H1 (cell line): ENCODE measurements at regions not wholly inside any gene's neighbourhood (a gene's known extent, or its start where the extent isn't known, plus 50 kb on each side); places are given as distances from the start of the nearest gene placed in this dataset.

Experiments used
- CTCF ChIA-PET: fragments of 300-600 bp; sonication (Branson Sonifier 250); formaldehyde crosslinking; loops from one replicate; lab custom pipeline; 2021; ENCODE audit not compliant: partially characterized antibody; lab: Charles Lee
- POLR2A ChIA-PET: fragments of 300-600 bp; sonication (Branson Sonifier 250); formaldehyde crosslinking; loops from one replicate; lab custom pipeline; 2021; ENCODE audit warnings: inconsistent platforms; ENCODE audit not compliant: partially characterized antibody; lab: Charles Lee
- DNase-seq, 2 experiments: peaks; one replicate each; pipeline versions ENCODE4 v3.0.0 to v3.0.0-alpha.2; 2010 to 2022; ENCODE audit warnings: low spot score in 2 of 2, low read depth in 1 of 2, mixed read lengths in 1 of 2
- FAIRE-seq: peaks from 2 replicates; lab custom pipeline; 2011; peaks lifted over from hg19 to GRCh38; lab: Jason Lieb, UNC
- H2AFZ ChIP-seq: 2 replicates; pipeline ENCODE4 v1.8.1; 2012; ENCODE audit warnings: low read length, inconsistent platforms
- H2AK5ac ChIP-seq: 2 replicates; pipeline ENCODE4 v1.6.1; 2013; ENCODE audit warnings: low read depth, low read length
- H2BK120ac ChIP-seq: replicated peaks from 2 replicates; pipeline ENCODE3; 2013; ENCODE audit warnings: low read depth, low read length, inconsistent platforms
- H2BK12ac ChIP-seq: 2 replicates; pipeline ENCODE4 v1.6.1; 2013; ENCODE audit warnings: low read depth, low read length
- H2BK15ac ChIP-seq: 2 replicates; pipeline ENCODE4 v1.6.1; 2013; ENCODE audit warnings: low read length
- H2BK20ac ChIP-seq: 2 replicates; pipeline ENCODE4 v1.6.1; 2013; ENCODE audit warnings: low read length
- H2BK5ac ChIP-seq: 2 replicates; pipeline ENCODE4 v1.6.1; 2013; ENCODE audit warnings: low read depth, low read length
- H3K14ac ChIP-seq: 2 replicates; pipeline ENCODE4 v1.6.1; 2013; ENCODE audit warnings: inconsistent platforms; ENCODE audit not compliant: insufficient read length
- H3K18ac ChIP-seq: 2 replicates; pipeline ENCODE4 v1.6.1; 2013; ENCODE audit warnings: low read length; ENCODE audit errors: extremely low read depth
- H3K23ac ChIP-seq: 2 replicates; pipeline ENCODE4 v1.6.1; 2013; ENCODE audit warnings: inconsistent platforms; ENCODE audit not compliant: insufficient read length
- H3K23me2 ChIP-seq: 2 replicates; pipeline ENCODE4 v1.6.1; 2013; ENCODE audit warnings: low read depth, low read length
- H3K27ac ChIP-seq: 2 replicates; pipeline ENCODE4 v1.6.1; 2011; ENCODE audit warnings: low read depth, low read length, inconsistent platforms
- H3K27me3 ChIP-seq, 4 experiments: replicated peaks in 1 of 4; 1 replicate in 1 of 4; 2 replicates in 3 of 4; pipeline versions ENCODE4 v1.6.1 to v1.8.1; 2011 to 2013; ENCODE audit warnings: low read length in 3 of 4, mild to moderate bottlenecking in 3 of 4, inconsistent platforms in 2 of 4, mixed read lengths in 2 of 4, moderate library complexity in 1 of 4; ENCODE audit not compliant: control insufficient read depth in 3 of 4, insufficient read depth in 3 of 4; ENCODE audit errors: extremely low read depth in 1 of 4
- H3K36me3 ChIP-seq, 4 experiments: 2 replicates each; pipeline versions ENCODE4 v1.6.1 to v1.8.1; 2011 to 2013; ENCODE audit warnings: mild to moderate bottlenecking in 4 of 4, low read length in 3 of 4, moderate library complexity in 2 of 4, control low read depth in 1 of 4, inconsistent platforms in 1 of 4; ENCODE audit not compliant: insufficient read depth in 4 of 4, control insufficient read depth in 2 of 4
- H3K4ac ChIP-seq: replicated peaks from 2 replicates; pipeline ENCODE3; 2013; ENCODE audit warnings: low read length, low read depth, mixed read lengths, inconsistent platforms; ENCODE audit not compliant: insufficient read length
- H3K4me1 ChIP-seq, 4 experiments: replicated peaks in 1 of 4; 1 replicate in 1 of 4; 2 replicates in 3 of 4; pipeline versions ENCODE4 v1.6.1 to v1.8.1; 2011 to 2013; ENCODE audit warnings: low read length in 3 of 4, inconsistent platforms in 2 of 4, mixed read lengths in 1 of 4; ENCODE audit not compliant: insufficient read depth in 4 of 4, control insufficient read depth in 3 of 4
- H3K4me2 ChIP-seq, 2 experiments: 2 replicates each; pipeline versions ENCODE4 v1.6.1 to v1.8.1; 2011 to 2013; ENCODE audit warnings: low read depth in 2 of 2, low read length in 2 of 2, control low read depth in 1 of 2, inconsistent platforms in 1 of 2, mild to moderate bottlenecking in 1 of 2; ENCODE audit not compliant: insufficient read depth in 1 of 2
- H3K4me3 ChIP-seq, 4 experiments: fragments of 200-600, 300-600 bp in 1 of 4; sonication (generic), shearing (Covaris generic), sonication (Bioruptor Twin) in 1 of 4; 2 replicates each; pipeline versions ENCODE4 v1.5.1 to v1.8.1; 2011 to 2016; ENCODE audit warnings: low read length in 4 of 4, low read depth in 3 of 4, control low read depth in 2 of 4, inconsistent platforms in 2 of 4, mild to moderate bottlenecking in 2 of 4, mixed read lengths in 1 of 4, moderate library complexity in 1 of 4; ENCODE audit not compliant: insufficient read depth in 2 of 4; ENCODE audit errors: extremely low read depth in 1 of 4
- H3K56ac ChIP-seq: replicated peaks from 2 replicates; pipeline ENCODE3; 2013; ENCODE audit warnings: low read depth, mild to moderate bottlenecking, mixed read lengths, low read length, inconsistent platforms; ENCODE audit not compliant: insufficient read length
- H3K79me1 ChIP-seq: 2 replicates; pipeline ENCODE4 v1.6.1; 2013; ENCODE audit warnings: low read depth, low read length, control low read depth
- H3K79me2 ChIP-seq, 2 experiments: 2 replicates each; pipeline versions ENCODE4 v1.6.1 to v1.8.1; 2012 to 2013; ENCODE audit warnings: low read length in 2 of 2, mild to moderate bottlenecking in 2 of 2, inconsistent platforms in 1 of 2; ENCODE audit not compliant: insufficient read depth in 2 of 2, control insufficient read depth in 1 of 2
- H3K9ac ChIP-seq, 4 experiments: replicated peaks in 1 of 4; 1 replicate in 1 of 4; 2 replicates in 3 of 4; pipeline versions ENCODE4 v1.6.1 to v1.8.1; 2011 to 2013; ENCODE audit warnings: low read depth in 3 of 4, low read length in 3 of 4, control low read depth in 2 of 4, mild to moderate bottlenecking in 2 of 4, moderate library complexity in 2 of 4, inconsistent platforms in 1 of 4; ENCODE audit errors: extremely low read depth in 1 of 4
- H3K9me3 ChIP-seq, 2 experiments: 2 replicates each; pipeline versions ENCODE4 v1.6.1 to v1.8.1; 2012 to 2013; ENCODE audit warnings: mild to moderate bottlenecking in 2 of 2, moderate library complexity in 2 of 2, control low read depth in 1 of 2, inconsistent platforms in 1 of 2, low read depth in 1 of 2, low read length in 1 of 2, mixed read lengths in 1 of 2; ENCODE audit not compliant: insufficient read depth in 2 of 2
- H4K20me1 ChIP-seq, 2 experiments: replicated peaks in 1 of 2; 2 replicates each; pipeline versions ENCODE3 to v1.8.1; 2011 to 2013; ENCODE audit warnings: inconsistent platforms in 2 of 2, low read length in 2 of 2, mild to moderate bottlenecking in 1 of 2; ENCODE audit not compliant: insufficient read depth in 2 of 2, control insufficient read depth in 1 of 2
- H4K5ac ChIP-seq: 2 replicates; pipeline ENCODE4 v1.6.1; 2013; ENCODE audit warnings: low read length, low read depth, mixed read lengths, inconsistent platforms; ENCODE audit not compliant: insufficient read length
- H4K8ac ChIP-seq: 2 replicates; pipeline ENCODE4 v1.8.0; 2013; ENCODE audit warnings: mild to moderate bottlenecking, moderate library complexity, low read length, inconsistent platforms; ENCODE audit not compliant: insufficient read depth; ENCODE audit errors: extremely low read depth
- H4K91ac ChIP-seq: replicated peaks from 2 replicates; pipeline ENCODE3; 2013; ENCODE audit warnings: low read length, mixed read lengths, inconsistent platforms; ENCODE audit not compliant: insufficient read length
- CHD1 ChIP-seq: IDR thresholded peaks from 2 replicates; pipeline ENCODE4 v1.6.1; 2012; ENCODE audit warnings: low read depth, low read length, improper control_type of control experiment
- GTF2F1 ChIP-seq: IDR thresholded peaks from 2 replicates; pipeline ENCODE4 v1.6.1; 2012; ENCODE audit warnings: low read depth, low read length, improper control_type of control experiment, borderline replicate concordance
- HDAC2 ChIP-seq, 2 experiments: fragments of 300-600 bp in 1 of 2; sonication (generic) in 1 of 2; IDR thresholded peaks; 2 replicates each; pipeline ENCODE4 v1.6.1; 2011 to 2012; ENCODE audit warnings: low read depth in 2 of 2, low read length in 2 of 2, mild to moderate bottlenecking in 2 of 2, moderate library complexity in 2 of 2, borderline replicate concordance in 1 of 2, inconsistent platforms in 1 of 2
- JUN ChIP-seq: IDR thresholded peaks from 2 replicates; pipeline ENCODE4 v1.6.1; 2011; ENCODE audit warnings: low read depth, mild to moderate bottlenecking, improper control_type of control experiment, low read length
- KDM5A ChIP-seq: fragments of 200-600 bp; IDR thresholded peaks from 2 replicates; pipeline ENCODE4 v1.7.1; 2012; ENCODE audit warnings: mild to moderate bottlenecking, low read length, inconsistent platforms, mixed read lengths
- NRF1 ChIP-seq: IDR thresholded peaks from 2 replicates; pipeline ENCODE4 v1.6.1; 2011; ENCODE audit warnings: mild to moderate bottlenecking, low read depth, low read length, improper control_type of control experiment
- SP4 ChIP-seq: IDR thresholded peaks from 2 replicates; pipeline ENCODE4 v1.6.1; 2012; ENCODE audit warnings: low read length, inconsistent platforms
- SRF ChIP-seq: IDR thresholded peaks from 2 replicates; pipeline ENCODE4 v1.6.1; 2011; ENCODE audit warnings: mild to moderate bottlenecking, low read depth, low read length, moderate library complexity
- TAF1 ChIP-seq: IDR thresholded peaks from 2 replicates; pipeline ENCODE4 v1.6.1; 2011; ENCODE audit warnings: mild to moderate bottlenecking, low read depth, low read length
- WGBS, 2 experiments: shearing (Covaris generic) in 1 of 2; methylation state at CpG; one replicate each; pipeline versions ENCODE4 v1.1.6 to v1.1.7; 2013 to 2015; ENCODE audit warnings: low lambda C conversion rate in 2 of 2, mixed read lengths in 2 of 2, inconsistent platforms in 1 of 2, low coverage in 1 of 2, missing lambda C conversion rate in 1 of 2; ENCODE audit not compliant: insufficient replicate concordance in 2 of 2, insufficient coverage in 1 of 2, insufficient read length in 1 of 2; ENCODE audit errors: extremely low coverage in 1 of 2, missing lambda C conversion rate in 1 of 2; 5-methylcytosine and 5-hydroxymethylcytosine counted together
- TF ChIP-seq, protein P1 (sequence below): IDR thresholded peaks from 2 replicates; pipeline ENCODE4 v1.6.1; 2011; ENCODE audit warnings: low read length, improper control_type of control experiment

DNA sequence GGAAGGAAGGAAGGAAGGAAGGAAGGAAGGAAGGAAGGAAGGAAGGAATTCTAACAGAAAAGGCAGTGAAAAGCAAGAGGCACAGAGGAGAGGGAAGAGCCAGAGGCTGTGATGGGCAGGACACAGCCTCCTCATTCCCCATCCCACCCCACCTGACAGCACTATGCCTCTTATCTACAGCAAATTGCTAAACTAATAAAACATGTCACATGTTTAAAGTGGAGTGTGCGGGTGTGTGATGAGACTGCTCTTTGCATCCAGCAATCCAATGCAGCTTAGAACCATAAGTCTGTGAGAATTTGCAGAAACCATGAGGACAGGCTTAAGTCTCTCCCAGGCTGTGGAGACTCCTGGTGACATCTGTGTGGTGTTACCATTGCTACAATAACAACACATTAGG is 108.4 kb upstream of the ALK start:
- Histone ChIP-seq H3K79me1 (no peaks in the 10 kb centered on the region), H3K27me3 (no peaks in the 10 kb centered on the region), H3K4me1 (peaks cover 1 to 12% (median 4%) of the 10 kb centered on the region in 4 experiments; a peak in 5 of 7 replicates), H2BK12ac (no peak overlapping the region), H3K9me3 (no peaks in the 10 kb centered on the region), H4K91ac (no peak overlapping the region), H2AFZ (no peak overlapping the region), H4K5ac (no peak overlapping the region), H3K36me3 (no peaks in the 10 kb centered on the region), H3K14ac (no peak overlapping the region), H3K4me3 (no peak overlapping the region), H3K23me2 (no peaks in the 10 kb centered on the region), H3K23ac (no peak overlapping the region), H3K4me2 (no peak overlapping the region), H3K27ac (no peak overlapping the region), H3K79me2 (no peaks in the 10 kb centered on the region), H3K4ac (no peak overlapping the region), H2BK5ac (no peak overlapping the region), H3K9ac (no peak overlapping the region), H4K8ac (no peak overlapping the region), H3K56ac (no peak overlapping the region), H2AK5ac (no peak overlapping the region), H2BK20ac (no peak overlapping the region), H3K18ac (no peak overlapping the region), H2BK120ac (no peak overlapping the region), H2BK15ac (no peak overlapping the region), H4K20me1 (no peaks in the 10 kb centered on the region)
- ChIA-PET POLR2A (no interaction called here), CTCF (interaction anchor here (0.7 to 9.4 kb wide), 5 partner anchors 43 to 736 kb away, joined by 3 to 196 read pairs (median 3); partner anchors contain the start of gene ALK)
- TF ChIP-seq NRF1 (no peak), GTF2F1 (no peak), CHD1 (no peak), SRF (no peak), TAF1 (no peak), HDAC2 (IDR thresholded peaks at IDR 0.05; ENCODE audit: borderline replicate concordance in 1 of 2, low read depth in 2 of 2, low read length in 2 of 2) (no peak), JUN (no peak), SP4 (no peak), KDM5A (no peak)
- TF ChIP-seq, protein P1, sequence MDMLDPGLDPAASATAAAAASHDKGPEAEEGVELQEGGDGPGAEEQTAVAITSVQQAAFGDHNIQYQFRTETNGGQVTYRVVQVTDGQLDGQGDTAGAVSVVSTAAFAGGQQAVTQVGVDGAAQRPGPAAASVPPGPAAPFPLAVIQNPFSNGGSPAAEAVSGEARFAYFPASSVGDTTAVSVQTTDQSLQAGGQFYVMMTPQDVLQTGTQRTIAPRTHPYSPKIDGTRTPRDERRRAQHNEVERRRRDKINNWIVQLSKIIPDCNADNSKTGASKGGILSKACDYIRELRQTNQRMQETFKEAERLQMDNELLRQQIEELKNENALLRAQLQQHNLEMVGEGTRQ: no peak
- DNase-seq (no peak), FAIRE-seq (no peak)
- WGBS, 2 experiments: 88% methylated on average over 1 of the region's 1 CpG; no CpG with 5 or more reads in 1 of the 2 experiments
